ENCODE measurements at regions not wholly inside any gene's neighbourhood (a gene's known extent, or its start where the extent isn't known, plus 50 kb on each side); places are given as distances from the start of the nearest gene placed in this dataset.
"Not testable (repeated sequence)": the region's sequence is repeated elsewhere in the genome, so short reads cannot be mapped to it uniquely, and the experiment has no call there.

DNA sequence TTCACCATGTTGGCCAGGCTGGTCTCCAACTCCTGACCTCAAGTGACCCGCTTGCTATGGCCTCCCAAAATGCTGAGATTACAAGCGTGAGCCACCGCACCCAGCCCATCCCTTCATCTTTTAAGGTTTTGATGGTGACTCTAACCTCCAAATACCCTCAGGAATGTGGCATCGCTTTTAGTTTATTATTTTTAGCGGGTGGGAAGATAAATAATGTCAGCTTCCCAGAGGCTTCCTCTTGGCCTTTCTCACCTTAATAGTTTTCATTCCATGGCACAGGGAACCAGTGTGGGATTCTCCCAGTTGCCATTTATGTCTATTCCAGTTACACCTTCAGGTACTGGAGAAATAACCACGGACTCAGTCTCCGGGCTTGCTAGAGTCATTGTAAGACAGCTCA is 92.1 kb upstream of the LRRN2 start:
- no peak overlapping the region for H3K4me3 ChIP-seq (ENCODE audit: low read depth, low read length)
- TF ChIP-seq, protein P1, sequence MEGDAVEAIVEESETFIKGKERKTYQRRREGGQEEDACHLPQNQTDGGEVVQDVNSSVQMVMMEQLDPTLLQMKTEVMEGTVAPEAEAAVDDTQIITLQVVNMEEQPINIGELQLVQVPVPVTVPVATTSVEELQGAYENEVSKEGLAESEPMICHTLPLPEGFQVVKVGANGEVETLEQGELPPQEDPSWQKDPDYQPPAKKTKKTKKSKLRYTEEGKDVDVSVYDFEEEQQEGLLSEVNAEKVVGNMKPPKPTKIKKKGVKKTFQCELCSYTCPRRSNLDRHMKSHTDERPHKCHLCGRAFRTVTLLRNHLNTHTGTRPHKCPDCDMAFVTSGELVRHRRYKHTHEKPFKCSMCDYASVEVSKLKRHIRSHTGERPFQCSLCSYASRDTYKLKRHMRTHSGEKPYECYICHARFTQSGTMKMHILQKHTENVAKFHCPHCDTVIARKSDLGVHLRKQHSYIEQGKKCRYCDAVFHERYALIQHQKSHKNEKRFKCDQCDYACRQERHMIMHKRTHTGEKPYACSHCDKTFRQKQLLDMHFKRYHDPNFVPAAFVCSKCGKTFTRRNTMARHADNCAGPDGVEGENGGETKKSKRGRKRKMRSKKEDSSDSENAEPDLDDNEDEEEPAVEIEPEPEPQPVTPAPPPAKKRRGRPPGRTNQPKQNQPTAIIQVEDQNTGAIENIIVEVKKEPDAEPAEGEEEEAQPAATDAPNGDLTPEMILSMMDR (IDR thresholded peaks at IDR 0.05; ENCODE audit: borderline replicate concordance, insufficient read depth, low read depth, low read length), result no peak

DNA sequence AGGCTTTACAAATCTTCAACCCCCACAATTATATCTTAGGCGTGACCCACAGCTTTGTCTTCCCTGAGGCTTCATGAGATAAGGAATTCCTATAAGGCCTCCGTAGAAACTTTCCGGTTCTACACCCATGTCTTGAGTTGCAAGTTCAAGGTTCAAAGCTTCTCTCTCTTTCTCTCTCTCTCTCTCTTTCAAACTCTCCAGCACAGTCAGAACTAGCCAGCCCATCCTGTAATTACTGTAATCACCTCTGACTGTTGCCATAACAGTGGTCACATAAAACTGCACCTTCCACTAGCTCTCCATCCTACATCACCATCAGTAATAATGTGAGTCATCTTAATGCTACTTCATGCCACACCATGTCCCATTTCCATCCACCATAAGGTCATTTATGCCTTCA is 90.0 kb upstream of the NFASC start:
- H3K4me3 ChIP-seq (ENCODE audit: low read depth, low read length), result no peak overlapping the region
- TF ChIP-seq, protein P1 (IDR thresholded peaks at IDR 0.05; ENCODE audit: borderline replicate concordance, insufficient read depth, low read depth, low read length), result no peak

DNA sequence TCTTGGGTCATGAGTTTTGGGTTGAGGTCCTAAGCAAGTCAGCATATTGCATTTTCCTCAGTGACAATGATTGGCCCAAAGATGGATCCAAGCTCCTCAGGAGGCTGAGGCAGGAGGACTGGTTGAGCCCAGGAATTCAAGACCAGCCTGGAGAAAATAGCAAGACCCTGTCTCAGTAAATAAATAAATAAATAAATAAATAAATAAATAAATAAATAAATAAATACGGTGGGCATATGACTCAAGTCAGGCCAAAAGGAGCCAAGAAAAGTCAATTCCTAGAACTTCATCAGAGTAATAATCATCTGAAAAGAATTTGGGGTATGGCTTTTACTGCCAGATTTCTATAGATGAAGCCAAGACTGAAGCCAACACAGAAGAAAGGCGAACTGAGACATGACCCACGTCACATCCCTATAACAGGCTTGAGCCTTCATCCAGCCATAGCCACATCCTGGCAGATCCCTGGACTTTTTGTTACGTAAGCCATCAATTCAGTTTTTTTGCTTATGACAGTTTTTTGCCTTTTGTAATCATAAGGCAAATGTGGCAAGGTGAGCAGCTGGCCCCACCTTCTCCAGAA is 88.5 kb upstream of the NFASC start:
- TF ChIP-seq, protein P1 (IDR thresholded peaks at IDR 0.05; ENCODE audit: borderline replicate concordance, insufficient read depth, low read depth, low read length), result no peak
- H3K4me3 ChIP-seq (ENCODE audit: low read depth, low read length), result no peak overlapping the region

DNA sequence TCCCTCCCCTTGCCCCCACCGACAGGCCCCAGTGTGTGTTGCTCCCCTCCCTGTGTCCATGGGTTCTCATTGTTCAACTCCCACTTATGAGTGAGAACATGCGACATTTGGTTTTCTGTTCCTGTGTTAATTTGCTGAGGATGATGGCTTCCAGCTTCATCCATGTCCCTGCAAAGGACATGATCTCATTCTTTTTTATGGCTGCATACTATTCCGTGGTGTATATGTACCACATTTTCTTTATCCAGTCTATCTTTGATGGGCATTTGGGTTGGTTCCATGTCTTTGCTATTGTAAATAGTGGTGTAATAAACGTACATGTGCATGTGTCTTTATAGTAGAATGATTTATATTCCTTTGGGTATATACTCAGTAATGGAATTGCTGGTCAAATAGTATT is 85.6 kb upstream of the NFASC start:
- not testable (repeated sequence) for H3K4me3 ChIP-seq (ENCODE audit: low read depth, low read length)

DNA sequence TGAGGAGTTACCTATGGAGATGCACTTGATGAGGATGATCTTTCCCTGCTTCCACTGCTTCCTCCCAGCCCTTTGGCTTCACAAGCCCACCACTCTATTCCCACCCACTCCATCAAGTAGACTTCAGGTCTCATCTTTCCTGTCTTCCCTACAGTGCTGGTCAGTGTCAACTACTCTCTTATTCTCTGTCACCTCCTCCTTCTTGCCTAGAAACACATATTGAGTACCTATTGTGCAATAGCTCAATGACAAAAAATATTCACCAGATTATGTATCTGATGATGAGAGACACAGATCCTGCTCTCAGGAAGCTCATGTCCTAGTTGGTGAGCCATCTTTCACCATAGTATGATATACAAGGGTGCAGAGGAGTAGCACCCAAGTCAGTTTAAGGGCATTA is 82.2 kb upstream of the NFASC start:
- H3K4me3 ChIP-seq (ENCODE audit: low read depth, low read length), result no peak overlapping the region
- TF ChIP-seq, protein P1 (IDR thresholded peaks at IDR 0.05; ENCODE audit: borderline replicate concordance, insufficient read depth, low read depth, low read length), result no peak

DNA sequence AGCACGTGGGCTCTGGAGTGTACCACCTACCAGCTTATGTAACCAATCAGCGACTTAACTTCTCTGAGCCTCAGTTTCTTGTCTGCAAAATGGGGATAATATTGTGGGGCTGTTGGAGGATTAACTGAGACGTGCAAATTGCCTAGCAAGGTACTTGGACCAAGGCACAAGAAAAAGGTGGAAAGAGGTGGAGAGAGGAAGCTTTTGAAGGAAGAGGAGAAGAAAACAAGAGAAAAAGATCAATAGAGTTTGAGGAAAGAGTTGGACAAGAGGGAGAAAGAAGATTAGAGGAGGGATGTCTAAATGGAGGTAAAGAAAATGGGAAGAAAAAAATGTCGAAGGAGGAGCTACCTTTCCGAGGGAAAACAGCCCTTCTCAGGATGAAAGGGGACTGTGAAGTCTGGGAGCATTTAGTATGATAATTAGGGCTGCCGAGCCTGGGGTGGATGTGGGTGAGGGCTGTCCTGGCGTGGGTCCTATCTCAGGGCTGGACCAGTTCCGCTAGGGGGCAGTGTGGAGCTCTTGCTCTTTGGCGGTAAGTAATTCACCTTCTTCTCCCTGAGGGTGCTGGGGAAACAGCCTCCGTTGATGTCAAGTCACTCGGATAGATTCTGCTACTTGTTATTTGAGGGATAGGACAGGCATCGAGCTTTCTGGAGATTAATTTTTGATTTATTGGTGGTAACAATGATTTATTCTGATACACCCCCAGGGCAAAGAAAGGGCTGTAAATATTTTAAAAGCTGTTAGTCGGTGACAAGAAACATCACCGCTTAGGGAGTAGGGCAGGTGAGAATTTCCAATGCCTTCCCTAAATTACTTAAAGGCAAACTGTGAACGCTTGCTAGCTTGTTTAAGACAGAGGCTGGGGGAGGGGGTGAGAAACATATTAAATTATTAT is 79.0 kb upstream of the NFASC start:
- TF ChIP-seq, protein P1 (IDR thresholded peaks at IDR 0.05; ENCODE audit: borderline replicate concordance, insufficient read depth, low read depth, low read length), result peak; percentile 88
- H3K4me3 ChIP-seq (ENCODE audit: low read depth, low read length), result no peak overlapping the region

DNA sequence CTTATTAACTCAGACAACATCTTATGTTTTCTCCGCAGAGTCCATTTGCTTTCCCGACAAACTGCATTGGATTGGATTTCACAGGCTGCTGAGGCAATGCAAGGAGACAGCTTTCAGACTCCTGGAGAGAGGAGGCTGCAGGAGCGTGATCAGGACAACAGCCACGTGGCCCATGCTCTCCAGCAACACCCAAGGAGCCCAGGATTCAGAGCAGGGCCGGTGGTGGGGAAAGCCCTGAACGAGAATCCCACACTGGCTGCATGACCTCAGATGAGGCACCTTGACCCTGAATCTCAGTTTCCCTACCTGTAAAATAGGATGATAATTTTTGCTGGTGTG is 78.3 kb upstream of the NFASC start:
- TF ChIP-seq, protein P1 (IDR thresholded peaks at IDR 0.05; ENCODE audit: borderline replicate concordance, insufficient read depth, low read depth, low read length), result no peak
- H3K4me3 ChIP-seq (ENCODE audit: low read depth, low read length), result no peak overlapping the region
